GM21447 (cell line): ENCODE measurements at regions not wholly inside any gene's neighbourhood (a gene's known extent, or its start where the extent isn't known, plus 50 kb on each side); places are given as distances from the start of the nearest gene placed in this dataset.

Experiments used
- ATAC-seq: cut with Tn5 transposase; IDR thresholded peaks from one replicate; pipeline ENCODE4 v1.9.1; 2021; ENCODE audit not compliant: unreplicated experiment

GRCh38 chr19:28793391-28794168 is 419.4 kb downstream of the UQCRFS1 start:
- no peak for ATAC-seq

- no peak for ATAC-seq
Observed at GRCh38 chr19:28785971-28786370, 427.0 kb downstream of the UQCRFS1 start.

GRCh38 chr19:28764066-28764465 is 448.9 kb downstream of the UQCRFS1 start:
- no peak for ATAC-seq

- no peak for ATAC-seq
Observed at GRCh38 chr19:28746478-28746877, 466.5 kb downstream of the UQCRFS1 start.

GRCh38 chr19:28744943-28745342 is 468.0 kb downstream of the UQCRFS1 start:
- no peak for ATAC-seq

GRCh38 chr19:28744014-28744413 is 468.9 kb downstream of the UQCRFS1 start:
- no peak for ATAC-seq

GRCh38 chr19:28737021-28737895 is 475.7 kb downstream of the UQCRFS1 start:
- no peak for ATAC-seq

- ATAC-seq = no peak
Observed at GRCh38 chr19:28736528-28736927, 476.4 kb downstream of the UQCRFS1 start.

- ATAC-seq = no peak
Observed at GRCh38 chr19:28731577-28731976, 481.4 kb downstream of the UQCRFS1 start.

- no peak for ATAC-seq
Observed at GRCh38 chr19:28730791-28731512, 482.0 kb downstream of the UQCRFS1 start.

- ATAC-seq = no peak
Observed at GRCh38 chr19:28727480-28728159, 485.3 kb downstream of the UQCRFS1 start.

- no peak for ATAC-seq
Observed at GRCh38 chr19:28726533-28727479, 486.1 kb downstream of the UQCRFS1 start.

- ATAC-seq = no peak
Observed at GRCh38 chr19:28718909-28719308, 494.0 kb downstream of the UQCRFS1 start.

- no peak for ATAC-seq
Observed at GRCh38 chr19:28715157-28715556, 497.8 kb downstream of the UQCRFS1 start.

- no peak for ATAC-seq
Observed at GRCh38 chr19:28711411-28711810, 501.5 kb downstream of the UQCRFS1 start.

GRCh38 chr19:28710278-28710677 is 502.7 kb downstream of the UQCRFS1 start:
- ATAC-seq = no peak

- ATAC-seq = no peak
Observed at GRCh38 chr19:28706693-28707092, 506.3 kb downstream of the UQCRFS1 start.

GRCh38 chr19:28705008-28705407 is 507.9 kb downstream of the UQCRFS1 start:
- no peak for ATAC-seq

GRCh38 chr19:28703400-28703956 is 509.5 kb downstream of the UQCRFS1 start:
- no peak for ATAC-seq
